ENCODE measurements at regions not wholly inside any gene's neighbourhood (a gene's known extent, or its start where the extent isn't known, plus 50 kb on each side); places are given as distances from the start of the nearest gene placed in this dataset.

DNA sequence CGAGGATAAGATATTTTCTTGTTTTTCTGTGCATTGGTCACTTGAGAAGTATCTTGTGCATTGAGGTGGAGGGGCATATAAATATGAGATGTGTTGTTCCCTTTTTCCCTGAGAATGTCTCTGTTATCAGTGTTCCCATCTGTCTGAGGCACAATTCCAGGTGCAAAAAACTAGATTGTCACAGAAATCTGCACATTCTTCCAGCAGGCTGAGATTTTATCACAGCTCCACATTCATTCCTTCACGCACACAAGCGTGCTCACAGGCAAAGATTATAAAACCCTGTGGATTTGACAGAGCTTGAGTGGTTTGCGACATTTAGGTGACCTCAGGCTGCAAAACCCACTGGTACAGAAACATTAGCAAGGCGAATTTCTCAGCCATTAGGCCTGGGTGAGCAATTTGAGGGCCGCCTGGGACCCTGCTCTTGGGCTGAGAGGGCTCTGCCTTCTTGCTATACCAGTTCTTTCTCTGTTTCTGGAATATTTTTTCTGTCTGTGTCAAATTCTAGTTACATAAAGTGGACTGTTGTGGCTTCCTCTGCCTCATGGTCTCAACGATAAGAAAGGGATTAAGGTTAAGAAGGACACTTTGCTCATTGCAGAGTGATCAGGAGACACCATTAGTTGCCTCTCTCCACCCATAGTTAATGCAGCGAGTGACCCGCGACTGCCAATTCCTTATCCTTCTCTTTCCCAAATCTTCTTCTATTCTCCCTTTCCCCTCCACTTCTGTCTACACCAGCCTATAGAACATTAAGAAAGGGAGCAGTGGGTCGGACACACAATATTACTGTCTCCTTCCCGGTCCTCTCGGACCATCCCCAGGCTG is 86.7 kb upstream of the C1QTNF7 start:
- DNase-seq = no peak

DNA sequence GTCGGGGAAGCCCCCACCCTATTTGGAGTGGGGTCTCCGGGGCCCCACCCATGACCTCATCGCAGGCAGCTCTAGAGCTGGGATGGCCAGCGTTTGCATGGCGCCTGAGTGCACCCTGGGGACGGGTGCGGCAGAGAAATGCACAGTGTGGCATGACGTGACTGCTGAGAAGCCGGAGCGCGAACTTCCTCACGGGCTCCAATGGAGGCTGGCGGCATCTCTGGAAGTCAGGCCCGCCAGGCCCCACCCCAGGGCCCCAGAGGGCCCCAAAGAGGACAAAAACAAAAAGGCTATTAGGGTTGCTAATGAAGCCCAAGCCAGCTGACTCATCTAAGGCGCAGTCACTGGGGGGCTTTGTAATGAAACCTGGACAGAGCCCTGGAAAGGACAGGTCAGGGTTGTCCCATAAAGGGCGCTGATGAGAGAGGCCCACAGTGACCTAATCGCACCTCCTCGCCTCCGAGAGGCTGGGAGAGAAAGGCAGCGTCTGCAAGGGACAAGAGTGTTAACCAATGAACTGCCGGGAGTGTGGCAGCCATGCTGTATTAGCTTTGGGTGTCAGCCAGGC is 86.0 kb upstream of the C1QTNF7 start:
- no peak for DNase-seq

DNA sequence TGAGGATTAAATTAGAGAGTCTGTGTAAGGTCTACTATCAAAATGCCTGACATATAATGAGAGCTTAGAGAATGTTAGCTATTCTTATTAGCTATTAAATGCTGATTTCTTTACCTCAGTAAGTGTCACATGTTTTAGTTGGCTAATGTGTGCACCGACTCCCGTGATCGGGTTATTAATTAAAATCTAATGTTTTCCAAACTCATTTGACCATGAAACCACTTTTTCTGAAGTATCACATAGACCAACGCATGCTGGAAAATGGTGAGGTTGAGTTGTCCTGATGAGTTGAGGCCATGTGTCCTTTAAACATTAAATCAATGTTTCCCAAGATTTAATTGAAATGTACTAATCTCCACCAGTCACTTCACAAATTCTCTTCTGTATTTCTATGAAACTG is 84.8 kb upstream of the C1QTNF7 start:
- DNase-seq = no peak

DNA sequence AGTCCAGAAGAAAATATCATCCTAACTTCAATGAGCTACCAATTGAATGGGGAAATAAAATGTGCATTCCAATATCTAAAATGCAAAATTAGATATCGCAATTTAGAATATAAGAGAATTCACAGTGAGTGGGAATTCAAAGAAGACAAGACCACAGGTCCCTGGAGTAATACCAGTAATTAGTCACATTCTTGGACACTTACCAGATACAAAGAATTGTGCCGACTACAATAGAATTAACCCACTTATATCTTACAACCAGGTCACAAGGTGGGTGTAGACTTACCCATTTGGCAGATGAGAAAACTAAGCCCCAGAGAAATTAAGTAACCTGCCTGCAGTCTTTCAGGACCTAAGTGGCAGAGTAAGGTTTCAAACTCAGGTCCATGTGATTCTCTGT is 84.3 kb upstream of the C1QTNF7 start:
- DNase-seq = no peak

DNA sequence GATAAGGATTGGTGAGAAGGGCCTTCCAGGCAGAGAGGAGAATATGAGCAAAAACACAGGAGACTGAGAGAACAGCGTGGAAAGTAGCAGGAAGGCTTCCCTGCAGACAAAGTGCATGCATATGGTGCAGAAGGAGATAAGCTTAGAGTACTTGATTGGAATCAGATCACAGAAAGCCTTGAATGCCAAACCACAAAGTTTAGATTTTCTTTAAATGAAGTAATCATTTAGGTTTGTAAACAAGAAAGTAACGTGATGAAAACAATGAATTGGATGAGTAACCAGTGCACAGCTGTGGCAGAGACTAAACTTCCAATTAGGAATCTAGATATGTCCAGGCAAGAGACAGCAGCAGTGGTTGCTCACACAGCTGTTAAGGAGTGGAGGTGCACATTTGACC is 83.8 kb upstream of the C1QTNF7 start:
- DNase-seq = no peak

DNA sequence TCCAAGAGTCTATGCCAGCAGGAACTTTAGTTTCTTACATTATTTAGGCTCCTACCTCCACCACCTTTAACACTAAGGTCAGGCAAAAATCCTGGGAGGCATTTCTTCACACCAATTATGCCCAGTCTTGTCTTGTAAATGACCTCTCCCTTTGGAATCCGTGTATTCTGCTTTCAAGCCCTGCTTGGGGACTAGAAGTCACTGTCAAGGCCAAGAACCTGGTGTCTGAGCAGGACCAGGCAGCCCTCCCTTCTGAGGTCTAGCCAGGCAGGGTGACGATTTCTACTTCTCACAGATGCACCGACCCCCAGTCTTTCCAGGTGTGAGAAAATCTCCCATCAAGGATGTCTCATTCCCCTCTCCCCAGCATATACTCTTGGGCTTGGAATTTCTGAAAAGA is 82.7 kb upstream of the C1QTNF7 start:
- DNase-seq = no peak

DNA sequence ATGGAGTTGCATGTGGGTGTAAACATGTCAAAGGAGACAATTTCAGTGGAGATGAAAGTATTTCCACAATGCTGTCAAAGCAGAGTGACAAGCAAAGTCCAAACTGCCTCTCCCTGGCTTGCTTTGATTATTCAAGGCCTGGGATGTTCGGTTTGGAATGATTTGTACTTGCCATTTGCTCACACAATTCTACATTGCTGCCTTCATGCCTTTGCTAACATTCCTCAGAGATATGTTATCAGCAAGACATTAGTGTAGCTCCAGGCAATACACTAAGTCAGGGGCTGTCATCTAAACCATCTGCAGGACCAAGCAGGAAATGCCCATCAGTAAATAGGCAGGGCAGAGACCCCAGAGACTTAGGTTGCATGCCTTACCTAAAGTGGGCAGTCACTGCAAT is 79.6 kb upstream of the C1QTNF7 start:
- DNase-seq = no peak

DNA sequence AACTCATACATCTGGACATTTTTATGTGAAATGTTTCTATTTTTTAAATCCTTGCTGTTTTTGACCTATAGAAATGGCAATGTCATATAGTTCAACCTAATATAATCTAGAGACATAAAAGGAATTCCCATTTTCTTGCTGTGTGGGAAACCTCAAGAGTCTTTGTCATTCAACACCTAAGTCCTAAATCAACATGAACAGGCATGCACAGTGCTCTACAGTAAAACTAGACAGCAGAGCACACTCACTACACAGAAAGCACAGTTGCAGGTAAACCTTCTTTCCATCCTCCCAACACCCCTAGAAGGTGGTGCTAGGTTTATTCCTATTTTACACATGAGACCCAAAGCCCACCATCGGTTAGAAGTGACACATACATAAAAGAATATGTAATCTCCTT is 79.1 kb upstream of the C1QTNF7 start:
- no peak for DNase-seq

DNA sequence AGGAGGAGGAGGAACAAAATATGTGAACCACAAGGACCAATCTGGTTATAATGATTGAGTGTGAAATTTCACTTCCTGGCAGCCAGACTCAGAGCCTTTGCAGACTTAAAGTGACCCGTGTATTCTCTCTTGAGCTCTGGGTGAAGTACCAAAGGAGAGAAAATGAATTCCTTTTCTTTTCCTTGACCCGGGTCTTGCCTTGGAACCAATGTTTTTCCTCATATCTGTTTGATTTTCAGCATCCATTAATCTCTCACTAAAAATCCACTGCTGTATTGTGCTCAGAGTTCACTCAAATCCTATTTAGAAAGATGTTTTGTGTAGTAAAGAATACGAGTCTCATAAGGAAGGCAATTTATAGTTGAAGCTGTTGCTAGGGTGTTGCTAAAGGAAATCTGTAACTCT is 78.3 kb upstream of the C1QTNF7 start:
- no peak for DNase-seq

DNA sequence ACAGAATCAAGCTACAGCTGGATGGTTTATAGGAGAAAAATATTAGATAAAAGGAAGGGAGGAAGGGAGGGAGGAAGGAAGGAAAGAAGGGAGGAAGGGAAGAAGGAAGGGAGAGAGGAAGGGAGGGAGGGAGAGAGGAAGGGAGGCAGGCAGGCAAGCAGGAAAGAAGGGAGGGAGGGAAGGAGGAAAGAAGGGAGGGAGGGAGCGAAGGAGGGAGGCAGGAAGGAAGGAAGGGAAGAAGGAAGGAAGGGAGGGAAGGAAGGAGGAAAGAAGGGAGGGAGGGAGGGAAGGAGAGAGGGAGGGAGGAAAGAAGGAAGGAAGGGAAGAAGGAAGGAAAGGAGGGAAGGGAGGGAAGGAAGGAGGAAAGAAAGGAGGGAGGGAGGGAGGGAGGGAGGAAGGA is 77.9 kb upstream of the C1QTNF7 start:
- no peak for DNase-seq

DNA sequence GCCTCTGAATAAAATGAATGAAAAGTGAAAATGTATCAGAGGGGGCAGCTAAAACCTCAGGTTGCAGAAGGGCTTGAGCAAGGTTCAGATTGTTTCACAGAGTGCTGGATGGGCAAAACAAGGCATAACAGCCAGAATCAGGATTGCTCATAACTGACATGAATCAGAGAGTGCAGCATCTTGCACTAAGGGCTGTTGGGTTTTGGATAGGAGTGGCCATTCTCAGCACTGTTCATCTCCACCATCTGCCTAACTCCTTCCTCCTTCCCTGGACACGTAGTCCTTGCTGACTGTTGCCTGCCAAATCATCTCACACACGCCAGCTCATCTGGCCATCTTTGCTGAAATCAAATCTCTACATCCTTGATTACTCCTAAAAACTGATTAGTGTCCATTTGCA is 75.3 kb upstream of the C1QTNF7 start:
- DNase-seq = no peak

DNA sequence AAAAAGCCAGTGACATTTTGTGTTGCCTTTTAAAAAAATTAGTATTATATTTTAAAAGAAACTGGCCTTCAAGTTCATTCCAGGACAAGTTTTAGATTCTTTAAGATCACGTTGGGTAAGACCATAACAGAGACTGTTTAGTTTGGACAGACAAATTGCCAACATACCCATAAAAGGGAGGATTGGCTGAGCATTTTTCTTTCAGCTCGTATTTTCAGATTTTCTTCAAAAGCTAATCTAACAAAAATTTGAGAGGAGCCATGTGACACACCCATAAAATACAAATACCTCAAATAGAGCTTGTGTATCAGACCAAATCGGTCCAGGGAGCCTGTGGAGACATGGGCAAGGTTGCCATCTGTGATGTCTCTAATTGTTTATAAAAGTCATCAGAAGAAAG is 74.6 kb upstream of the C1QTNF7 start:
- DNase-seq = no peak

DNA sequence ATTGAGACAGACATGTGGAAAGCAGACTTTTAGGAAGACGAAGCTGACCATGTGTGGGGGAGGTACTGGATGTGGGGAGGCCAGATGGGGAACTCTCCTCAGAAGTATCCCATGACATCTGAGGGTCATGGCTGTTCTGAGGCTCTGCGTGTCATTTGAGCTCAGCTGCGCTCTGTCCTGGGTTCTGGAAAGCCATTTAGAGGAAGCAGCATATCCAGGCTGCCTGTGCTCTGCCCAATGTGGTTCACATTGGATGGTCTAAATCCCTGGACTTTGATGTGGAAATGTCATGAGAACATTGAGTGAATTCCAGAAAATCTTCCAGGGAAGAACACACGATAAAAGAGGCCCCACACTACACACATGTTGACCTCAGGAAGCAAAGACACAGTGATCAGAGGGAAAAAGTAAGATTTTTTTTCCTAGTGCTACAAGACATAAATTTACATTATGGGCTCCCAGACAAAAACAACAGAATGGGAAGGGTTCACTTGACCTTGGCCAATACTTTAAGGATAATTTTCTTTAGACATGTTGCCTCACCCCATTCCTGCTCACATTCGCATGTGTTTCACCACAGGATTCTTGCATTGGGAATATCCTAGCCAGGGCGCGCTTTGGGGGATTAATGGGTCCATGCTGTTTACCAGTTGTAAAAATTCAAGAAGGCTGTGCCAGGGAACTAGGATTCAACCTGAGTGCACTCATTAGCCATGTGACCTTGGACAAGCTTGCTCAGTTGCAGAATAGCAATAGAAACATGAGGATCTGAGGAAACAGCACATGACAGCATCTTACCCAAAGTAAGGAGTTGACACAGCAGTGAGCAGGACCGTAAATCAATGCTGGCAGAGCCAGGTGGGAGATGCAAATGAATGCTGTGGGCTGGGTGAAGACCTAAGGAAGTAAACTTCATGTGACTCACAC is 73.2 kb upstream of the C1QTNF7 start:
- DNase-seq = no peak

DNA sequence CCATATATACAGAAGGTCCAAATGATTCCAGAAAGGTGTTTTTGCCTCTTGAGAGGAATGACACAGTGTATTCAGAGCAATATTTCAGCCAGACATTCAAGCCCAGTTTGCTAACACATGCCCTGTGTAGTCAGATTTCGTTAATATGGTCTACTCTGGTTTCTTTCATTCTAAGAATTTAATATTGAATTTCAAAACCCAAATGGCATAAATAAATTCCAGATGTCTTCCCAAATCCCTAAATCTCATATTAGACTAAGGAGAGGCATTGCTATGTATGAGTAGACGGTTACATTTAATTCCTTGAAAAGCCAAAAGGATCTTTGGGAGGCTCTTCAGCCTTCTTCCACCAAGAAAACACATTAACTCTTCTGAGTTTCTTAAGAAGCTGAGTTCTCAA is 66.3 kb upstream of the C1QTNF7 start:
- DNase-seq = no peak

DNA sequence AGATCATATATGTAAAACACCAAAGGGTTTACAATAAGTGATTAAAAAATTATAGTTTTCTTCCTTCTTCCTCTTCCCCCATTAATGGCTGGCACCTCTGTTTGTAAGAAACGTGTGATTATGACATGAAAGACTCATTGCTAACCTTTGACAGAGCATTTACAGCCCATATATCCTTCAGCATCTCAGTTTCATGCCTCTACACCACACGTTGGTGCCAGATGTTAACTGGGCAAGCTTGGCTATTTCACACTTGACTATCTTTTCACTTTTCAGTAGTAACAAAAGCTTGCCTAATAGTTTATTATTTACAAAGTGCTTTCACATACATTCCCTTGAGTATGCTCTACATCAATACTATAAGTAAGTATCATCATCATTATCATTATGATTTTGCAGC is 65.3 kb upstream of the C1QTNF7 start:
- no peak for DNase-seq

DNA sequence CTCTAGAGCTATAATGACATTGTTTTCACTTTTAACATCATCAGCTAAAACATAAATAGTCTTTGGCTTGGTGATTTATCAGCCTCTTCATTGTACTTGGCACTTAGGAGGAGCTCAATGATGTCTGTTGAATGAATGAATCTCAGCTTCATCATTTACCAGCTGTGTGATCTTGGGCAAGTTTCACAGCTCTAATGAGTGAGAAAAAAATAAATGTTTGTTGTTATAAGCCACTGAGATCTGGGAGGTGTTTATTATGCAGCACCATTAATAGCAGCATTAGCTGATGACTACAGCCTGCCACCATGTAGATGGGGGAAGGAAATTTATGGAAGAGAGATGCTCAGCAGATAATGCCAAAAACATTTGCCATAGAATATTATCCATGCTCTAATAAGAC is 63.6 kb upstream of the C1QTNF7 start:
- DNase-seq = no peak

DNA sequence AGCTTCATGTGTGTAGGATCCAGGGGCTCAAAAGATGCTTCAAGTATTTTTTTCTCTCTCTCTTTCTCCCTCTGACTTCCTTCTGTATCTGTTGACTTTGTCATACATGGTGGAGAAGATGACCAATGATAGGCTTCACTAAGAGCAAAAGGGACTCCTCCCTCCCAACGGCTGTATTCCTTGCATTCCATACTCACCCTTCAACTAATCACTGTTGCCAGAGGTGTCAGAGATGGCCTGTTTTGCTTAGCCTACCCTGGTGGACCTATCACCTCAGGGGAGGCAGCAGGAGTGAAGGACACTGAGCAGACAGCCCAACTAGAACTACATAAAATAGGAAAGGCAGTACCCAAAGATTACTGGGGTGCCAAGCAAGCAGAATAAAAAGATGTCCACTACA is 62.2 kb upstream of the C1QTNF7 start:
- no peak for DNase-seq

DNA sequence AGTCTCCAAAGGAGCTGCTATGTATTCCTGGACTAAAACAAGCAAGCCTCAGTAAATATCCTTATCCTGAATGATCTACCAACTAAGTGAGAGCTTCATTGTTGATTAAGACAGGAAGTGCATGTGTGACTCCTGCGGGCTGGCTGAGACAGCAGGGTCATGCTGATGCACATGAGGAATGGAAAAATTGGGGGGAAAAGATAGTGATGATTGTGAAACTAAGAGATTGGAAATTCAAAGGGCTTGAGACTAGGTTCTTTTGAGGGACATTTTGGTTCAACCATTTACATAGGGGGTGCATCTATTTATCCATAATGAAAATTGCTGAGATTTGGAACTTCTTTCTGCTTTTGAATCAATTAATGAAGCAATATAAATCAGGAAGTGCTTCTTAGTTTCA is 61.1 kb upstream of the C1QTNF7 start:
- DNase-seq = no peak

DNA sequence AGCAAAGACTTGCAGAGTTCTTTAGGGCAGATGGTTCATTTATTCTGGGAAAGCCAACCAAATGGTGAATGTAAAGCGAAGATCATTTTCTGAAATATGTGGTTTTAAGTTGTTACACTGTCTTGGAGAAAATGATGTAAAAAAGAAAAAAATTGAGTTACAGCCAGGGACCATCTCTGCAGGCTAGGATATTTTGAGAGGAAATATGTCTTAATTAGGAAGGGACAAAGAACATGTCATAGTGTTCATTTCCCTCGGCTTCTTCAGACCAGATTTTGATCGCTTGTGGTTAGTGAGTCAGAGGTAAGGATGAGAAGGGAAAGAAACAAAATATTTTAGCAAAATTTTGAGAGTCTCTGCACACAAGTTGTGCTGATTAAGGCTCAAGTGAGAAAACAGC is 59.0 kb upstream of the C1QTNF7 start:
- DNase-seq = no peak

DNA sequence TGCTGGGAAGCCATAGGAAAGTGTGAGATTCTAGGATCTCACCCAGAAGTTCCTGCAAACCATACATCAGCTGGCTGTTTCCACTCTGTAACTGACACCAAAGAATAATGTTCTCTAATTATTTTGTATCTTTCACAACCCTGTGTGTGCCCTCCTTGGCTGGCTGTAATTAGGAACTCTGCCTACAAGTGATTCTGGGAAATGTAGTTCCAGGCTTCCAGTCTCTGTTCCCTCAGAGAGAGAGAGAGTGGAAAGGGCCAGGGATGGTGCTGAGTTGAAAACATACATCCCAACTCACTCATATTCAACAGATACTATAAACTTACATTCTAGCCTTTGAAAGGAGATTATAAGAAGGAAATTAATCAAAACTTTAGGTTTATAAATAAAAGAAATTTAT is 57.5 kb upstream of the C1QTNF7 start:
- no peak for DNase-seq

DNA sequence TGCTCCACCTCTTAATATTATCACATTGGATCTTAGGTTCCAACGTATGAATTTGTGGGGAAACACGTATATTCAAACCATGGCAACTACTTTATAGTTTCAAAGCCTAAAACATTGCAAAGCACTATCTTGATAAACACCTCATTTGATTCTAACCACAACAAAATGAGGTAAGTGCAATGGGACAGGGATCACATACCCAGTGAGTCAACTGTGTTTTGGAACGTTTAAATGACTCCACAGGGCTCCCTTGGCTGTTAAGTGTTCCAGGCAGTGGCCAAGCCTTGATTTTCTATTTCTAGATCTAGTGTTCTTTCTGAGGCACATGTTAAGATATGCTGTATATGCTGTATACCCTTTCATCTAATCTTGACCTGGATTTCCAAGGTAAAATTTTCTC is 54.5 kb upstream of the C1QTNF7 start:
- no peak for DNase-seq

DNA sequence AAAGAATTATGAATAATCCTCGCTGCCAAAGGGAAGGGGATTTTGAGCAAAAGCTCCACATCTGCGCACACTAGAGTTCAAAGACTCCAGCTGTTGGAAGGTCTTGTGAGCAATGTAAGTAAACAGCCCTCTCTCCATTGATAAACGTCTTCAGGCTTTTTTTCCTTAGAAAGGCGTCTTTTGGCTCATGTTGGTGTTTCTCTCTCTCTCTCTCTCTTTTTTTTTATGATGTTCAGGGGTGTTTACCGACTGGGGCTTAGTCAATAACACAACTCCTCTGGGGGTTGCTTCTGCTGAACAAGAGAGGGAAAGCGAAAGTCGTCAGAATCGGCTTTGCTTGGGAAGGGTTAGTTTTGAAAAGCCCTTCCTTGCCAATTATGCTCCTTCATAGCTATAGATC is 53.2 kb upstream of the C1QTNF7 start:
- DNase-seq = no peak

DNA sequence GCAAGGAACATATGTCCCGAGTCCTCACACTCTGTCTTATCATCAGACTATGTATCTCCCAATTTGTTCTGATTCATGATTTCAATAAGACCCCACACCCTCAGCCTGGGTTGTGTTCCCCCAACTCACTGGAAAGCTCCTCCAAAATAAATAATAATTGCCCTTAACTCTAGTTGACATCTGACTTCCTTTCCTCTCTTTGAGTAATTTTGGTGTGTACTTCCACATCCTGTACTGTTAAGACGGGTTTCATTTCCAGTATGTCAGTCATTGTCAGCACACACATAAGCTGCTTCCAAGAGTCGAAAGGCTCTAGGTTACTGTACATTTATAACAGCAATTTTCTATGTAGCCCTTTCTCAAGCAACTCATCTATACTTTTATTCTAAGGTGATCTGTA is 52.2 kb upstream of the C1QTNF7 start:
- DNase-seq = no peak

DNA sequence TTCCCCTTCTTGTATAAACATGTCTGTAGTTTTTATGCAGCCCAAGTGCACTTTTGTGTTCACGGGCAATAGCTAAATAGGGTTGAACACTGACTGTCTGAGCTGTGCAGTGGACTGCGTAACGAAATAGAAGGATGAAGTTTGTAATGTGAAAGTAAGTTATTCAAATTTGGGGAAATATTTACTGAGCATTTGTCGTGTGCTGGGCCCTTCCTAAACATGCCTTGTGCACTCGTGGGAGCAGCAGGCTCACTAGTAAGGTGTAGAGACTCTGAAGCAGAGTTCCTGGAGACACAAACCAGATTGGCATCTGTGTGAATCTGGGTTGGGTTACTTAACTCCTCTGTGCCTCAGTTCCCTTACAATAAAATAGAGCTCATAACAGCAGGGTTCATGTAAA is 51.7 kb upstream of the C1QTNF7 start:
- DNase-seq = no peak

Data from activated T-cell treated with anti-CD3 and anti-CD28 coated beads for 4 hours (primary cell).